Breast epithelium (tissue), 3 donors: ENCODE measurements at regions not wholly inside any gene's neighbourhood (a gene's known extent, or its start where the extent isn't known, plus 50 kb on each side); places are given as distances from the start of the nearest gene placed in this dataset.

ENCODE experiments used
- POLR2AphosphoS5 ChIP-seq, 3 donors: sonication (generic); formaldehyde crosslinking; IDR thresholded peaks; one replicate each; pipeline ENCODE4 v1.6.1; 2017; ENCODE audit warnings: antibody characterized with exemption in 3 of 3
- TF ChIP-seq, protein P1 (sequence below), 3 donors: fragments of 450-650 bp; IDR thresholded peaks; one replicate each; pipeline ENCODE4 v1.5.1; 2016 to 2017; ENCODE audit warnings: antibody characterized with exemption in 3 of 3, mild to moderate bottlenecking in 3 of 3, moderate library complexity in 3 of 3

DNA sequence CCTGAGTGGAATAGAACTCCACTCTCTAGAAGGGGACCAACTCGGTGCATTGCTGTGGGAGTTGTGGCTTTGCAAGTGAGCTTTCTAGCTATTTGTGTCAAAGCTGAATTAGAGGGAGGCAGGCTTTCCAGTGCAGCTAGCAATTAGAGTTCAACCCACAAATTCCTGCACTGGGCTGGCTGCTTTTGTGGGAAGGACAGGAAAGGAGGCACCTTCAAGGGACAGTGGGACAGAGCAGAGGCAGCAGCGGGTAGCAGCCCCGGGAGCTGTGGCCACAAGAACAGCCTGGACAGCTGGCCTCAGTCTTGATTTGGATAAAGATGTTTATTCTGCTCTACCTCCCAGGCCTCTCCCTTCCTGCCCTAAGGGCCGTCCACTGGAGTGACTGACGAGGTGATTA lies 83.7 kb upstream of the SLIT3 start:
- TF ChIP-seq, protein P1, sequence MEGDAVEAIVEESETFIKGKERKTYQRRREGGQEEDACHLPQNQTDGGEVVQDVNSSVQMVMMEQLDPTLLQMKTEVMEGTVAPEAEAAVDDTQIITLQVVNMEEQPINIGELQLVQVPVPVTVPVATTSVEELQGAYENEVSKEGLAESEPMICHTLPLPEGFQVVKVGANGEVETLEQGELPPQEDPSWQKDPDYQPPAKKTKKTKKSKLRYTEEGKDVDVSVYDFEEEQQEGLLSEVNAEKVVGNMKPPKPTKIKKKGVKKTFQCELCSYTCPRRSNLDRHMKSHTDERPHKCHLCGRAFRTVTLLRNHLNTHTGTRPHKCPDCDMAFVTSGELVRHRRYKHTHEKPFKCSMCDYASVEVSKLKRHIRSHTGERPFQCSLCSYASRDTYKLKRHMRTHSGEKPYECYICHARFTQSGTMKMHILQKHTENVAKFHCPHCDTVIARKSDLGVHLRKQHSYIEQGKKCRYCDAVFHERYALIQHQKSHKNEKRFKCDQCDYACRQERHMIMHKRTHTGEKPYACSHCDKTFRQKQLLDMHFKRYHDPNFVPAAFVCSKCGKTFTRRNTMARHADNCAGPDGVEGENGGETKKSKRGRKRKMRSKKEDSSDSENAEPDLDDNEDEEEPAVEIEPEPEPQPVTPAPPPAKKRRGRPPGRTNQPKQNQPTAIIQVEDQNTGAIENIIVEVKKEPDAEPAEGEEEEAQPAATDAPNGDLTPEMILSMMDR (IDR thresholded peaks at IDR 0.05): no peak
- TF ChIP-seq POLR2AphosphoS5 (IDR thresholded peaks at IDR 0.05): no peak
